ENCODE measurements at regions not wholly inside any gene's neighbourhood (a gene's known extent, or its start where the extent isn't known, plus 50 kb on each side); places are given as distances from the start of the nearest gene placed in this dataset.

GRCh38 chr1:147388969-147389368 lies 146.5 kb downstream of the CHD1L start:
- Histone ChIP-seq H3K27ac (no peak overlapping the region), H3K36me3 (ENCODE audit: low read depth) (no peaks in the 10 kb centered on the region), H4K20me1 (ENCODE audit: insufficient read depth) (no peaks in the 10 kb centered on the region), H3K9me3 (ENCODE audit: insufficient read depth, low read depth) (no peaks in the 10 kb centered on the region), H3K79me2 (ENCODE audit: low read depth) (no peaks in the 10 kb centered on the region), H3K4me1 (replicated peaks; ENCODE audit: insufficient read depth) (no peaks in the 10 kb centered on the region), H3K4me2 (no peak overlapping the region), H3K9me2 (ENCODE audit: insufficient read depth) (peaks cover 6% of the 10 kb centered on the region; the same call in 1 of the 2 replicates), H3F3A (ENCODE audit: insufficient read depth, low read depth) (no peaks in the 10 kb centered on the region), H3K4me3 (no peak overlapping the region), H3K27me3 (ENCODE audit: insufficient read depth, low read depth) (no peaks in the 10 kb centered on the region), H2AFZ (no peak overlapping the region)
- no peak for DNase-seq
- intact Hi-C loops (cut with micrococcal nuclease; ENCODE audit: unreplicated experiment) = no loop called here
- TF ChIP-seq, protein P1, sequence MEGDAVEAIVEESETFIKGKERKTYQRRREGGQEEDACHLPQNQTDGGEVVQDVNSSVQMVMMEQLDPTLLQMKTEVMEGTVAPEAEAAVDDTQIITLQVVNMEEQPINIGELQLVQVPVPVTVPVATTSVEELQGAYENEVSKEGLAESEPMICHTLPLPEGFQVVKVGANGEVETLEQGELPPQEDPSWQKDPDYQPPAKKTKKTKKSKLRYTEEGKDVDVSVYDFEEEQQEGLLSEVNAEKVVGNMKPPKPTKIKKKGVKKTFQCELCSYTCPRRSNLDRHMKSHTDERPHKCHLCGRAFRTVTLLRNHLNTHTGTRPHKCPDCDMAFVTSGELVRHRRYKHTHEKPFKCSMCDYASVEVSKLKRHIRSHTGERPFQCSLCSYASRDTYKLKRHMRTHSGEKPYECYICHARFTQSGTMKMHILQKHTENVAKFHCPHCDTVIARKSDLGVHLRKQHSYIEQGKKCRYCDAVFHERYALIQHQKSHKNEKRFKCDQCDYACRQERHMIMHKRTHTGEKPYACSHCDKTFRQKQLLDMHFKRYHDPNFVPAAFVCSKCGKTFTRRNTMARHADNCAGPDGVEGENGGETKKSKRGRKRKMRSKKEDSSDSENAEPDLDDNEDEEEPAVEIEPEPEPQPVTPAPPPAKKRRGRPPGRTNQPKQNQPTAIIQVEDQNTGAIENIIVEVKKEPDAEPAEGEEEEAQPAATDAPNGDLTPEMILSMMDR (conservative IDR thresholded peaks at IDR 0.05) = no peak
- no peak for TF ChIP-seq EZH2 (IDR thresholded peaks at IDR 0.05; ENCODE audit: low read depth)
- no TSS peak for BruUV-seq (replicated peaks)
- ChIA-PET POLR2A (ENCODE audit: unreplicated experiment) (no interaction called here), CTCF (interaction anchor here (0.6 to 2.4 kb wide), 2 partner anchors 20 to 115 kb away, joined by 8 to 11 read pairs; no protein-coding TSS in a partner anchor)

DNA sequence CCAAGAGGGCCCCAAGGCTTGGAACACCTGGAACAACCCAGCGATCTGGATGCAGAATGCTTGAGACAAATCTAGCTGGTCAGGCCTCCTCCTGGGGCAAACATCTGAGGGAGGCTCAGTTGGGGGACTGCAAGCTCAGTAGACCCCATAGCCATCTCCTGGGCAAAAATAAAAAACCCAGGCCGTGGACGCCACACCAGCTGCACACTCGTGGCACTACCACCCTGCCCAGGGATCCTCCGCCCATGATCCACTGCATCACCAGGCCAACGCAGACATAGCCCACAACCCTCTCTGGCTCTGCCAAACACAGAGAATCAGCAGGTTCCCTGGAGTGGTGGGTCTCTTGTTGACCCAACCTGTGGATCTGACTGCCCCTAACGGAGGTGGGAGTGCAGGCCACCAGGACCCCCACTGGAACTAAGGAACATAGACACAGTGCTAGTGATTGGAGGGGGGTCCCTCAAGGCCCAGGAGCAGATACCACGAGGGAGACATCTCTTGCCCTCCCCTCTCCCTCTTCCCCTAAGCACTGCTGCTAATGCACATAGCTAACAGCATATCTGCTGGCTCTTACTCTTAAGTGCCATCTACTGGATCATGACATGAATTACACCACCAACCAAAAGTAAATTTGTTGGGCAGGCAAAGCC lies 147.2 kb downstream of the CHD1L start:
- Histone ChIP-seq H3K4me1 (replicated peaks; ENCODE audit: insufficient read depth) (no peaks in the 10 kb centered on the region), H3K9me2 (ENCODE audit: insufficient read depth) (peaks cover 6% of the 10 kb centered on the region; the same call in 1 of the 2 replicates), H3K27ac (no peak overlapping the region), H3K9me3 (ENCODE audit: insufficient read depth, low read depth) (no peaks in the 10 kb centered on the region), H3K27me3 (ENCODE audit: insufficient read depth, low read depth) (no peaks in the 10 kb centered on the region), H3K36me3 (ENCODE audit: low read depth) (no peaks in the 10 kb centered on the region), H3F3A (ENCODE audit: insufficient read depth, low read depth) (no peaks in the 10 kb centered on the region), H3K4me3 (no peak overlapping the region), H2AFZ (no peak overlapping the region), H3K4me2 (no peak overlapping the region), H3K79me2 (ENCODE audit: low read depth) (no peaks in the 10 kb centered on the region), H4K20me1 (ENCODE audit: insufficient read depth) (no peaks in the 10 kb centered on the region)
- DNase-seq = peak in 1 of 2 experiments; percentile 5
- intact Hi-C loops (cut with micrococcal nuclease; ENCODE audit: unreplicated experiment) = loop anchor here (5.0 kb wide), 1 partner anchor 117 kb away; no protein-coding TSS in a partner anchor
- BruUV-seq (replicated peaks) = no TSS peak
- TF ChIP-seq, protein P1 (conservative IDR thresholded peaks at IDR 0.05) = peak; percentile 88
- TF ChIP-seq EZH2 (IDR thresholded peaks at IDR 0.05; ENCODE audit: low read depth) = no peak
- POLR2A ChIA-PET (ENCODE audit: unreplicated experiment) = no interaction called here
- CTCF ChIA-PET = interaction anchor here (0.7 to 2.4 kb wide), 3 partner anchors 13 to 503 kb away, joined by 3 to 11 read pairs (median 3); no protein-coding TSS in a partner anchor

GRCh38 chr1:147390185-147390542 lies 147.7 kb downstream of the CHD1L start:
- H3K79me2 ChIP-seq (ENCODE audit: low read depth) = no peaks in the 10 kb centered on the region
- no TSS peak for BruUV-seq (replicated peaks)
- no peak overlapping the region for H3K4me2 ChIP-seq
- intact Hi-C loops (cut with micrococcal nuclease; ENCODE audit: unreplicated experiment) = loop anchor here (5.0 kb wide), 1 partner anchor 118 kb away; no protein-coding TSS in a partner anchor
- no peaks in the 10 kb centered on the region for H3K36me3 ChIP-seq (ENCODE audit: low read depth)
- no peak overlapping the region for H2AFZ ChIP-seq
- ChIA-PET POLR2A (ENCODE audit: unreplicated experiment) (no interaction called here), CTCF (interaction anchor here (0.7 to 2.4 kb wide), 4 partner anchors 12 to 502 kb away, joined by 3 to 11 read pairs (median 3); no protein-coding TSS in a partner anchor)
- H3F3A ChIP-seq (ENCODE audit: insufficient read depth, low read depth) = no peaks in the 10 kb centered on the region
- no peak overlapping the region for H3K4me3 ChIP-seq
- peaks cover 6% of the 10 kb centered on the region; the same call in 1 of the 2 replicates for H3K9me2 ChIP-seq (ENCODE audit: insufficient read depth)
- H4K20me1 ChIP-seq (ENCODE audit: insufficient read depth) = no peaks in the 10 kb centered on the region
- no peaks in the 10 kb centered on the region for H3K4me1 ChIP-seq (replicated peaks; ENCODE audit: insufficient read depth)
- no peak for DNase-seq
- H3K9me3 ChIP-seq (ENCODE audit: insufficient read depth, low read depth) = no peaks in the 10 kb centered on the region
- H3K27me3 ChIP-seq (ENCODE audit: insufficient read depth, low read depth) = no peaks in the 10 kb centered on the region
- H3K27ac ChIP-seq = no peak overlapping the region
- TF ChIP-seq, protein P1 (conservative IDR thresholded peaks at IDR 0.05) = peak; percentile 12; the same call in 1 of the 2 replicates
- no peak for TF ChIP-seq EZH2 (IDR thresholded peaks at IDR 0.05; ENCODE audit: low read depth)

Measured in PC-9 (cell line).